ENCODE measurements at regions not wholly inside any gene's neighbourhood (a gene's known extent, or its start where the extent isn't known, plus 50 kb on each side); places are given as distances from the start of the nearest gene placed in this dataset.

- no peak for TF ChIP-seq CTCF (IDR thresholded peaks at IDR 0.05; ENCODE audit: low read depth, low read length, missing control alignments)
- DNase-seq (ENCODE audit: extremely low read depth, low read depth), result no peak
- H3K4me3 ChIP-seq (replicated peaks; ENCODE audit: low read depth, low read length), result no peak overlapping the region
Measured at GRCh38 chr17:12403881-12404398, 261.8 kb upstream of the MYOCD start.

GRCh38 chr17:12406623-12407215, 259.0 kb upstream of the MYOCD start:
- H3K4me3 ChIP-seq (replicated peaks; ENCODE audit: low read depth, low read length), result no peak overlapping the region
- TF ChIP-seq CTCF (IDR thresholded peaks at IDR 0.05; ENCODE audit: low read depth, low read length, missing control alignments), result no peak
- DNase-seq (ENCODE audit: extremely low read depth, low read depth), result no peak

- TF ChIP-seq CTCF (IDR thresholded peaks at IDR 0.05; ENCODE audit: low read depth, low read length, missing control alignments), result no peak
- no peak overlapping the region for H3K4me3 ChIP-seq (replicated peaks; ENCODE audit: low read depth, low read length)
- DNase-seq (ENCODE audit: extremely low read depth, low read depth), result no peak
Measured at GRCh38 chr17:12407495-12408252, 258.0 kb upstream of the MYOCD start.

GRCh38 chr17:12409082-12409481, 256.6 kb upstream of the MYOCD start:
- no peak overlapping the region for H3K4me3 ChIP-seq (replicated peaks; ENCODE audit: low read depth, low read length)
- TF ChIP-seq CTCF (IDR thresholded peaks at IDR 0.05; ENCODE audit: low read depth, low read length, missing control alignments), result no peak
- DNase-seq (ENCODE audit: extremely low read depth, low read depth), result no peak

- no peak for DNase-seq (ENCODE audit: extremely low read depth, low read depth)
Measured at GRCh38 chr17:12410717-12411116, 255.0 kb upstream of the MYOCD start.

GRCh38 chr17:12415031-12415430, 250.7 kb upstream of the MYOCD start:
- DNase-seq (ENCODE audit: extremely low read depth, low read depth), result no peak
- TF ChIP-seq CTCF (IDR thresholded peaks at IDR 0.05; ENCODE audit: low read depth, low read length, missing control alignments), result no peak
- H3K4me3 ChIP-seq (replicated peaks; ENCODE audit: low read depth, low read length), result no peak overlapping the region

More at GRCh38 chr17:12410717-12411116, 255.0 kb upstream of the MYOCD start:
- H3K4me3 ChIP-seq (replicated peaks; ENCODE audit: low read depth, low read length), result no peak overlapping the region
- TF ChIP-seq CTCF (IDR thresholded peaks at IDR 0.05; ENCODE audit: low read depth, low read length, missing control alignments), result no peak
